HCT116 (cell line): ENCODE measurements at regions not wholly inside any gene's neighbourhood (a gene's known extent, or its start where the extent isn't known, plus 50 kb on each side); places are given as distances from the start of the nearest gene placed in this dataset.

ENCODE experiments used
- ATAC-seq: fragments of 200-7000 bp; cut with Tn5 transposase; 2 replicates; pipeline ENCODE4 v1.9.1; 2020; ENCODE audit warnings: mild to moderate bottlenecking, moderate library complexity
- BruUV-seq: library from RNA; stranded (reverse); fragments of 400-500 nt; replicated peaks from 2 replicates; lab custom pipeline; 2021; lab: Mats Ljungman, UMichigan
- CTCF ChIA-PET: fragments of 300-600 bp; sonication (Branson Sonifier 250); formaldehyde crosslinking; loops from one replicate; lab custom pipeline; 2021; ENCODE audit warnings: antibody characterized with exemption; lab: Charles Lee
- POLR2A ChIA-PET: fragments of 300-600, 350-600 bp; sonication (Branson Sonifier 250); formaldehyde crosslinking; loops from one replicate; lab custom pipeline; 2021; ENCODE audit warnings: antibody characterized with exemption; lab: Charles Lee
- RAD21 ChIA-PET, 2 experiments: fragments of 300-600 bp; sonication (Branson Sonifier 250); formaldehyde crosslinking; loops; one replicate each; lab custom pipeline; 2023; ENCODE audit warnings: low total read pairs in 2 of 2; ENCODE audit not compliant: uncharacterized antibody in 2 of 2, unreplicated experiment in 2 of 2, low non-redundant PET in 1 of 2; lab: Charles Lee
- DNase-seq: peaks from one replicate; pipeline ENCODE4 v3.0.0-alpha.2; 2010; ENCODE audit warnings: low read depth, low spot score
- H2AFZ ChIP-seq: fragments of 200-600 bp; shearing (Covaris generic), sonication (generic); 2 replicates; pipeline ENCODE4 v1.6.1; 2017; ENCODE audit warnings: low read depth, mixed run types, mixed read lengths, antibody characterized with exemption, low read length; ENCODE audit not compliant: poor library complexity, severe bottlenecking
- H3K27ac ChIP-seq: 2 replicates; pipeline ENCODE4 v1.5.1; 2012; ENCODE audit warnings: low read depth, low read length
- H3K27me3 ChIP-seq: fragments of 200-600 bp; sonication (generic); 2 replicates; pipeline ENCODE4 v1.6.1; 2016; ENCODE audit warnings: mixed run types, low read length, mixed read lengths; ENCODE audit not compliant: insufficient read depth
- H3K36me3 ChIP-seq, 2 experiments: fragments of 200-500 bp in 1 of 2; fragments of 200-600 bp in 1 of 2; sonication (Bioruptor generic) in 1 of 2; sonication (generic) in 1 of 2; 2 replicates each; pipeline versions ENCODE4 v1.5.1 to v1.6.1; 2014 to 2016; ENCODE audit warnings: low read length in 2 of 2, inconsistent platforms in 1 of 2, mixed read lengths in 1 of 2, mixed run types in 1 of 2; ENCODE audit not compliant: insufficient read depth in 2 of 2, control insufficient read depth in 1 of 2
- H3K4me1 ChIP-seq, 2 experiments: fragments of 200-600 bp in 1 of 2; sonication (generic) in 1 of 2; 2 replicates each; pipeline versions ENCODE4 v1.5.1 to v1.6.1; 2012 to 2017; ENCODE audit warnings: low read length in 2 of 2, inconsistent platforms in 1 of 2, mild to moderate bottlenecking in 1 of 2, mixed read lengths in 1 of 2, mixed run types in 1 of 2, moderate library complexity in 1 of 2; ENCODE audit not compliant: insufficient read depth in 2 of 2, control insufficient read depth in 1 of 2
- H3K4me2 ChIP-seq: fragments of 200-600 bp; sonication (generic); 2 replicates; pipeline ENCODE4 v1.6.1; 2017; ENCODE audit warnings: mixed run types, low read length, mixed read lengths
- H3K4me3 ChIP-seq, 2 experiments: fragments of 200-600 bp in 1 of 2; sonication (generic) in 1 of 2; replicated peaks in 1 of 2; 2 replicates each; pipeline ENCODE4 v1.5.1; 2011 to 2016; ENCODE audit warnings: low read length in 2 of 2, control low read depth in 1 of 2, low read depth in 1 of 2, mild to moderate bottlenecking in 1 of 2, mixed read lengths in 1 of 2, mixed run types in 1 of 2
- H3K79me2 ChIP-seq: fragments of 200-600 bp; sonication (generic); 2 replicates; pipeline ENCODE4 v1.6.1; 2017; ENCODE audit warnings: mild to moderate bottlenecking, mixed run types, low read length, moderate library complexity, mixed read lengths; ENCODE audit not compliant: insufficient read depth
- H3K9ac ChIP-seq: fragments of 200-600 bp; sonication (generic); 2 replicates; pipeline ENCODE4 v1.6.1; 2016; ENCODE audit warnings: low read length, mixed read lengths
- H3K9me2 ChIP-seq: fragments of 200-600 bp; sonication (generic), shearing (Covaris generic); 2 replicates; pipeline ENCODE4 v1.6.1; 2017; ENCODE audit warnings: mixed run types, mild to moderate bottlenecking, moderate library complexity; ENCODE audit not compliant: insufficient read depth
- H3K9me3 ChIP-seq, 2 experiments: fragments of 200-500 bp in 1 of 2; fragments of 200-600 bp in 1 of 2; sonication (Bioruptor generic) in 1 of 2; sonication (generic) in 1 of 2; 2 replicates each; pipeline ENCODE4 v1.6.1; 2014 to 2017; ENCODE audit warnings: low read length in 2 of 2, mixed read lengths in 2 of 2, inconsistent platforms in 1 of 2, low read depth in 1 of 2, mild to moderate bottlenecking in 1 of 2, mixed run types in 1 of 2, moderate library complexity in 1 of 2; ENCODE audit not compliant: control insufficient read depth in 1 of 2, insufficient read depth in 1 of 2
- H4K20me1 ChIP-seq: fragments of 200-600 bp; sonication (generic), shearing (Covaris generic); 2 replicates; pipeline ENCODE4 v1.6.1; 2017; ENCODE audit warnings: mixed run types, mild to moderate bottlenecking, moderate library complexity; ENCODE audit not compliant: insufficient read depth
- CBX3 ChIP-seq: IDR thresholded peaks from 2 replicates; pipeline ENCODE4 v1.6.1; 2012; ENCODE audit warnings: low read depth
- EZH2 ChIP-seq: fragments of 200-600 bp; sonication (generic); IDR thresholded peaks from 2 replicates; pipeline ENCODE4 v1.6.1; 2017; ENCODE audit warnings: antibody characterized with exemption, mixed run types
- FOSL1 ChIP-seq: IDR thresholded peaks from 2 replicates; pipeline ENCODE4 v1.6.1; 2012; ENCODE audit warnings: low read depth
- POLR2A ChIP-seq: IDR thresholded peaks from 2 replicates; pipeline ENCODE4 v1.7.0; 2011; ENCODE audit warnings: borderline replicate concordance; ENCODE audit not compliant: insufficient read depth, insufficient read length; ENCODE audit errors: extremely low read depth
- POLR2AphosphoS5 ChIP-seq: IDR thresholded peaks from 2 replicates; pipeline ENCODE4 v1.6.1; 2011; ENCODE audit warnings: mild to moderate bottlenecking, low read depth, low read length, moderate library complexity
- RAD21 ChIP-seq: IDR thresholded peaks from 2 replicates; pipeline ENCODE4 v1.6.1; 2012; ENCODE audit warnings: low read depth, mild to moderate bottlenecking
- SRF ChIP-seq: IDR thresholded peaks from 2 replicates; pipeline ENCODE4 v1.6.1; 2012; ENCODE audit warnings: low read depth
- TCF7L2 ChIP-seq: IDR thresholded peaks from 2 replicates; pipeline ENCODE4 v1.7.0; 2011; ENCODE audit warnings: borderline replicate concordance, inconsistent platforms; ENCODE audit not compliant: insufficient read depth, insufficient read length; ENCODE audit errors: extremely low read depth
- YY1 ChIP-seq: IDR thresholded peaks from 2 replicates; pipeline ENCODE4 v1.6.1; 2011; ENCODE audit warnings: low read length, low read depth, moderate library complexity, mild to moderate bottlenecking; ENCODE audit not compliant: insufficient replicate concordance; ENCODE audit errors: extremely low read depth
- intact Hi-C: fragments of 100-400 bp; cut with micrococcal nuclease; formaldehyde crosslinking; loops from 2 replicates; pipeline ENCODE4 v1.10.0; 2022
- TF ChIP-seq, protein P1 (sequence below): IDR thresholded peaks from 2 replicates; pipeline ENCODE4 v1.6.1; 2012
- TF ChIP-seq, protein P2 (sequence below): IDR thresholded peaks from 2 replicates; pipeline ENCODE4 v1.6.1; 2012; ENCODE audit warnings: low read depth
- TF ChIP-seq, protein P3 (sequence below), 3 experiments: fragments of 200-600 bp in 1 of 3; sonication (generic) in 1 of 3; IDR thresholded peaks in 2 of 3; conservative IDR thresholded peaks in 1 of 3; 2 replicates each; pipeline ENCODE4 v1.5.1; 2012 to 2017; ENCODE audit warnings: low read depth in 2 of 3, low read length in 2 of 3, antibody characterized with exemption in 1 of 3, borderline replicate concordance in 1 of 3, control low read depth in 1 of 3, mild to moderate bottlenecking in 1 of 3, mixed read lengths in 1 of 3, mixed run types in 1 of 3, moderate library complexity in 1 of 3; ENCODE audit not compliant: insufficient read depth in 1 of 3

DNA sequence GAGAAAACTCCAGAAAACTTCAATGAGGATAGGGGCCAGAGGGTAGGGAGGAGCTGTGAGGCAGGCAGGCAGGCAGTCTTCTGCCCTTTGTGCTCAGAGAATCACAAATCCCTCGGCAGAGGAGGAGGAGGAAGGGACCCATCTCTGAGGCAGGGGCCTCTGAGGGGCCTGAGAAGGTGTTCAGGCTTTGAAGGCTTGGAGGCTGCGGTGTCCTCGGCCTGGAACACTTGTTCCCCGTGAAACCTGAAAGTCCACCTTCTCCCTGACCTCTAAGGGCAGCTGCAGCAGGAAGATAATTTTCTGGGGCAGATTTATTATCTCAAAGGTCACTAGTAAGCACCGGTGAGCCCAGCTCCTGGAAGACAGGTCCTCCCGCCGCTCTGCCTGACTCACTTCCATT, 200.3 kb upstream of the BCOR start:
- no peaks in the 10 kb centered on the region for H3K9me3 ChIP-seq
- H3K9ac ChIP-seq, result no peak overlapping the region
- H2AFZ ChIP-seq, result no peak overlapping the region
- H3K79me2 ChIP-seq, result no peaks in the 10 kb centered on the region
- H3K9me2 ChIP-seq, result no peaks in the 10 kb centered on the region
- ATAC-seq, result no peak
- H3K4me1 ChIP-seq, result no peaks in the 10 kb centered on the region
- H3K36me3 ChIP-seq, result no peaks in the 10 kb centered on the region
- TF ChIP-seq, protein P1, sequence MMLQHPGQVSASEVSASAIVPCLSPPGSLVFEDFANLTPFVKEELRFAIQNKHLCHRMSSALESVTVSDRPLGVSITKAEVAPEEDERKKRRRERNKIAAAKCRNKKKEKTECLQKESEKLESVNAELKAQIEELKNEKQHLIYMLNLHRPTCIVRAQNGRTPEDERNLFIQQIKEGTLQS, result no peak
- no peak for TF ChIP-seq YY1
- no peak for TF ChIP-seq RAD21
- TF ChIP-seq, protein P2, sequence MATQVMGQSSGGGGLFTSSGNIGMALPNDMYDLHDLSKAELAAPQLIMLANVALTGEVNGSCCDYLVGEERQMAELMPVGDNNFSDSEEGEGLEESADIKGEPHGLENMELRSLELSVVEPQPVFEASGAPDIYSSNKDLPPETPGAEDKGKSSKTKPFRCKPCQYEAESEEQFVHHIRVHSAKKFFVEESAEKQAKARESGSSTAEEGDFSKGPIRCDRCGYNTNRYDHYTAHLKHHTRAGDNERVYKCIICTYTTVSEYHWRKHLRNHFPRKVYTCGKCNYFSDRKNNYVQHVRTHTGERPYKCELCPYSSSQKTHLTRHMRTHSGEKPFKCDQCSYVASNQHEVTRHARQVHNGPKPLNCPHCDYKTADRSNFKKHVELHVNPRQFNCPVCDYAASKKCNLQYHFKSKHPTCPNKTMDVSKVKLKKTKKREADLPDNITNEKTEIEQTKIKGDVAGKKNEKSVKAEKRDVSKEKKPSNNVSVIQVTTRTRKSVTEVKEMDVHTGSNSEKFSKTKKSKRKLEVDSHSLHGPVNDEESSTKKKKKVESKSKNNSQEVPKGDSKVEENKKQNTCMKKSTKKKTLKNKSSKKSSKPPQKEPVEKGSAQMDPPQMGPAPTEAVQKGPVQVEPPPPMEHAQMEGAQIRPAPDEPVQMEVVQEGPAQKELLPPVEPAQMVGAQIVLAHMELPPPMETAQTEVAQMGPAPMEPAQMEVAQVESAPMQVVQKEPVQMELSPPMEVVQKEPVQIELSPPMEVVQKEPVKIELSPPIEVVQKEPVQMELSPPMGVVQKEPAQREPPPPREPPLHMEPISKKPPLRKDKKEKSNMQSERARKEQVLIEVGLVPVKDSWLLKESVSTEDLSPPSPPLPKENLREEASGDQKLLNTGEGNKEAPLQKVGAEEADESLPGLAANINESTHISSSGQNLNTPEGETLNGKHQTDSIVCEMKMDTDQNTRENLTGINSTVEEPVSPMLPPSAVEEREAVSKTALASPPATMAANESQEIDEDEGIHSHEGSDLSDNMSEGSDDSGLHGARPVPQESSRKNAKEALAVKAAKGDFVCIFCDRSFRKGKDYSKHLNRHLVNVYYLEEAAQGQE, result no peak
- TF ChIP-seq POLR2A, result no peak
- no peak for TF ChIP-seq TCF7L2
- TF ChIP-seq CBX3, result no peak
- no peak for TF ChIP-seq FOSL1
- TF ChIP-seq EZH2, result no peak
- TF ChIP-seq, protein P3, sequence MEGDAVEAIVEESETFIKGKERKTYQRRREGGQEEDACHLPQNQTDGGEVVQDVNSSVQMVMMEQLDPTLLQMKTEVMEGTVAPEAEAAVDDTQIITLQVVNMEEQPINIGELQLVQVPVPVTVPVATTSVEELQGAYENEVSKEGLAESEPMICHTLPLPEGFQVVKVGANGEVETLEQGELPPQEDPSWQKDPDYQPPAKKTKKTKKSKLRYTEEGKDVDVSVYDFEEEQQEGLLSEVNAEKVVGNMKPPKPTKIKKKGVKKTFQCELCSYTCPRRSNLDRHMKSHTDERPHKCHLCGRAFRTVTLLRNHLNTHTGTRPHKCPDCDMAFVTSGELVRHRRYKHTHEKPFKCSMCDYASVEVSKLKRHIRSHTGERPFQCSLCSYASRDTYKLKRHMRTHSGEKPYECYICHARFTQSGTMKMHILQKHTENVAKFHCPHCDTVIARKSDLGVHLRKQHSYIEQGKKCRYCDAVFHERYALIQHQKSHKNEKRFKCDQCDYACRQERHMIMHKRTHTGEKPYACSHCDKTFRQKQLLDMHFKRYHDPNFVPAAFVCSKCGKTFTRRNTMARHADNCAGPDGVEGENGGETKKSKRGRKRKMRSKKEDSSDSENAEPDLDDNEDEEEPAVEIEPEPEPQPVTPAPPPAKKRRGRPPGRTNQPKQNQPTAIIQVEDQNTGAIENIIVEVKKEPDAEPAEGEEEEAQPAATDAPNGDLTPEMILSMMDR (IDR thresholded peaks at IDR 0.05 in 2 of 3, conservative IDR thresholded peaks at IDR 0.05 in 1 of 3; ENCODE audit: borderline replicate concordance in 1 of 3, insufficient read depth in 1 of 3, low read depth in 2 of 3, low read length in 2 of 3), result no peak
- TF ChIP-seq SRF, result no peak
- no peak for TF ChIP-seq POLR2AphosphoS5
- TF ChIP-seq, all 23 proteins: peak for 0
- no TSS peak for BruUV-seq
- H3K27me3 ChIP-seq, result no peaks in the 10 kb centered on the region
- H4K20me1 ChIP-seq, result no peaks in the 10 kb centered on the region
- H3K4me3 ChIP-seq, result no peak overlapping the region
- CTCF ChIA-PET, result no interaction called here
- POLR2A ChIA-PET, result no interaction called here
- H3K4me2 ChIP-seq, result no peak overlapping the region
- DNase-seq, result no peak
- no peak overlapping the region for H3K27ac ChIP-seq
- intact Hi-C loops, result no loop called here
- RAD21 ChIA-PET, result no interaction called here
